ENCODE measurements at regions not wholly inside any gene's neighbourhood (a gene's known extent, or its start where the extent isn't known, plus 50 kb on each side); places are given as distances from the start of the nearest gene placed in this dataset.

GRCh38 chr2:67667054-67667908 lies 270.1 kb downstream of the ETAA1 start (continued):
- TF ChIP-seq REST (IDR thresholded peaks at IDR 0.05; ENCODE audit: unreplicated experiment) (no peak), ETS1 (IDR thresholded peaks at IDR 0.05) (no peak), POLR2AphosphoS5 (IDR thresholded peaks at IDR 0.05; ENCODE audit: low read depth) (no peak), CREB1 (CRISPR knock-in tag; IDR thresholded peaks at IDR 0.05; ENCODE audit: low read depth) (no peak), STAT1 (IDR thresholded peaks at IDR 0.05; ENCODE audit: unreplicated experiment) (no peak), CTCF (conservative IDR thresholded peaks at IDR 0.05; ENCODE audit: low read depth in 2 of 2) (no peak)

GRCh38 chr2:67668538-67668937 lies 271.4 kb downstream of the ETAA1 start:
- Histone ChIP-seq H3K36me3 (ENCODE audit: insufficient read depth) (no peaks in the 10 kb centered on the region), H4K20me1 (replicated peaks; ENCODE audit: insufficient read depth) (no peaks in the 10 kb centered on the region; the same call in 1 of the 2 replicates), H3F3A (replicated peaks; ENCODE audit: low read depth) (no peaks in the 10 kb centered on the region), H3K79me2 (replicated peaks; ENCODE audit: insufficient read depth) (no peaks in the 10 kb centered on the region), H3K4me2 (no peak overlapping the region), H3K27me3 (ENCODE audit: insufficient read depth) (no peaks in the 10 kb centered on the region), H3K4me3 (no peak overlapping the region), H2AFZ (no peak overlapping the region), H3K4me1 (ENCODE audit: insufficient read depth) (no peaks in the 10 kb centered on the region), H3K9me2 (ENCODE audit: insufficient read depth) (peaks cover 9% of the 10 kb centered on the region; the same call in 1 of the 2 replicates), H3K27ac (ENCODE audit: low read depth) (no peak overlapping the region)
- ATAC-seq: no peak
- Mint-ChIP-seq H3K27ac (no peak overlapping the region), H3K9me3 (no peaks in the 10 kb centered on the region), H3K36me3 (ENCODE audit: low read depth) (no peaks in the 10 kb centered on the region), H3K27me3 (ENCODE audit: insufficient read depth, low read depth, poor library complexity) (no peaks in the 10 kb centered on the region), H3K4me1 (no peaks in the 10 kb centered on the region), H3K4me3 (no peak overlapping the region)
- no peak for DNase-seq (ENCODE audit: low spot score)
- TF ChIP-seq JUNB (IDR thresholded peaks at IDR 0.05; ENCODE audit: unreplicated experiment) (no peak), REST (IDR thresholded peaks at IDR 0.05; ENCODE audit: unreplicated experiment) (no peak), CREB1 (CRISPR knock-in tag; IDR thresholded peaks at IDR 0.05; ENCODE audit: low read depth) (no peak), STAT1 (IDR thresholded peaks at IDR 0.05; ENCODE audit: unreplicated experiment) (no peak), NANOG (IDR thresholded peaks at IDR 0.05; ENCODE audit: borderline replicate concordance) (no peak), POLR2AphosphoS5 (IDR thresholded peaks at IDR 0.05; ENCODE audit: low read depth) (no peak), EZH2phosphoT487 (IDR thresholded peaks at IDR 0.05; ENCODE audit: unreplicated experiment) (no peak), ZNF114 (CRISPR knock-in tag; IDR thresholded peaks at IDR 0.05) (no peak), CTCF (conservative IDR thresholded peaks at IDR 0.05; ENCODE audit: low read depth in 2 of 2) (no peak), EZH2 (IDR thresholded peaks at IDR 0.05; ENCODE audit: low read depth, unreplicated experiment) (no peak), ETS1 (IDR thresholded peaks at IDR 0.05) (no peak), ZNF331 (CRISPR knock-in tag; IDR thresholded peaks at IDR 0.05; ENCODE audit: low read depth) (no peak)
